ENCODE measurements at regions not wholly inside any gene's neighbourhood (a gene's known extent, or its start where the extent isn't known, plus 50 kb on each side); places are given as distances from the start of the nearest gene placed in this dataset.

GRCh38 chr1:187773168-187773567, 944.4 kb downstream of the PLA2G4A start:
- Histone ChIP-seq H4K20me1 (ENCODE audit: insufficient read depth) (no peaks in the 10 kb centered on the region), H3K9ac (no peak overlapping the region), H3K36me3 (ENCODE audit: low read depth) (no peaks in the 10 kb centered on the region), H3K9me2 (ENCODE audit: insufficient read depth) (no peaks in the 10 kb centered on the region), H2AFZ (no peak overlapping the region), H3F3A (ENCODE audit: insufficient read depth) (no peaks in the 10 kb centered on the region), H3K4me1 (ENCODE audit: insufficient read depth) (no peaks in the 10 kb centered on the region), H3K27ac (no peak overlapping the region), H3K4me2 (ENCODE audit: unreplicated experiment) (no peak overlapping the region), H3K27me3 (replicated peaks; ENCODE audit: insufficient read depth) (no peaks in the 10 kb centered on the region), H3K9me3 (ENCODE audit: low read depth) (no peaks in the 10 kb centered on the region), H3K79me2 (ENCODE audit: insufficient read depth) (no peaks in the 10 kb centered on the region), H3K4me3 (no peak overlapping the region)
- WGBS, 2 experiments (ENCODE audit: low coverage in 1 of 2, low lambda C conversion rate in 2 of 2, missing lambda C conversion rate in 2 of 2), result 45 to 61% methylated on average over 5 of the region's 5 CpGs
- in situ Hi-C loops (cut with MboI), result no loop called here
- DNase-seq, result no peak
- TF ChIP-seq EZH2phosphoT487 (IDR thresholded peaks at IDR 0.05; ENCODE audit: insufficient read depth, low read depth) (no peak), EZH2 (IDR thresholded peaks at IDR 0.05; ENCODE audit: insufficient read depth, poor library complexity, severe bottlenecking) (no peak)

DNA sequence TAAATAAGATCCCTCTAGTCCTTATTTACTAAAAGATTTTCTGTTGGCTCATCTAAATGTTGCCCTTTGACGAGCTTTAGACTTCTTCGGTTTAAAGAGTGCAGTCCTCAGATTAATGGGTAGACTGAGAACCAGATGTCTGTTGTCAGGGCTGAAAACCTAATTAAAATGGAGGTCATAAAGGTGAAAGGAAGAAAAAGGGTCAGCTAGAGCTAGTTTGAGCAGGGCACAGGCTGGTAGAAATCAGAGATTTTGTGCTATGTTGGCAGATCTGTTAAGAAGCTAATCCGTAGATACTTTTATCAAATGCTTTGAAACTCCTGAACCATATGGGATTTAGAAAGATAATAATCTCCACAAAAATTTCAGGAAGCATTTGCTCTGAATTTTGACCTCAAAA, 959.0 kb downstream of the PLA2G4A start:
- H3K79me2 ChIP-seq (ENCODE audit: insufficient read depth), result no peaks in the 10 kb centered on the region
- DNase-seq, result no peak
- in situ Hi-C loops (cut with MboI), result no loop called here
- no peak overlapping the region for H3K27ac ChIP-seq
- no peak overlapping the region for H3K4me2 ChIP-seq (ENCODE audit: unreplicated experiment)
- no peak for TF ChIP-seq EZH2 (IDR thresholded peaks at IDR 0.05; ENCODE audit: insufficient read depth, poor library complexity, severe bottlenecking)
- no peaks in the 10 kb centered on the region for H3K27me3 ChIP-seq (replicated peaks; ENCODE audit: insufficient read depth)
- 20 to 33% methylated on average over 3 of the region's 3 CpGs for WGBS, 2 experiments (ENCODE audit: low coverage in 1 of 2, low lambda C conversion rate in 2 of 2, missing lambda C conversion rate in 2 of 2)
- H4K20me1 ChIP-seq (ENCODE audit: insufficient read depth), result no peaks in the 10 kb centered on the region
- no peaks in the 10 kb centered on the region for H3K9me2 ChIP-seq (ENCODE audit: insufficient read depth)
- no peaks in the 10 kb centered on the region for H3K4me1 ChIP-seq (ENCODE audit: insufficient read depth)
- no peaks in the 10 kb centered on the region for H3K36me3 ChIP-seq (ENCODE audit: low read depth)
- H3K9me3 ChIP-seq (ENCODE audit: low read depth), result no peaks in the 10 kb centered on the region
- no peak overlapping the region for H3K9ac ChIP-seq
- no peak overlapping the region for H2AFZ ChIP-seq
- no peak overlapping the region for H3K4me3 ChIP-seq
- H3F3A ChIP-seq (ENCODE audit: insufficient read depth), result no peaks in the 10 kb centered on the region

GRCh38 chr1:187788718-187789117, 960.0 kb downstream of the PLA2G4A start:
- Histone ChIP-seq H3K4me3 (no peak overlapping the region), H3K36me3 (ENCODE audit: low read depth) (no peaks in the 10 kb centered on the region), H2AFZ (no peak overlapping the region), H3K27me3 (replicated peaks; ENCODE audit: insufficient read depth) (no peaks in the 10 kb centered on the region), H3K4me1 (ENCODE audit: insufficient read depth) (no peaks in the 10 kb centered on the region), H3K9me3 (ENCODE audit: low read depth) (no peaks in the 10 kb centered on the region), H3K4me2 (ENCODE audit: unreplicated experiment) (no peak overlapping the region), H3K79me2 (ENCODE audit: insufficient read depth) (no peaks in the 10 kb centered on the region), H3F3A (ENCODE audit: insufficient read depth) (no peaks in the 10 kb centered on the region), H4K20me1 (ENCODE audit: insufficient read depth) (no peaks in the 10 kb centered on the region), H3K9me2 (ENCODE audit: insufficient read depth) (no peaks in the 10 kb centered on the region), H3K9ac (no peak overlapping the region), H3K27ac (no peak overlapping the region)
- TF ChIP-seq EZH2 (IDR thresholded peaks at IDR 0.05; ENCODE audit: insufficient read depth, poor library complexity, severe bottlenecking) (no peak), EZH2phosphoT487 (IDR thresholded peaks at IDR 0.05; ENCODE audit: insufficient read depth, low read depth) (no peak)
- DNase-seq, result no peak
- WGBS, 2 experiments (ENCODE audit: low coverage in 1 of 2, low lambda C conversion rate in 2 of 2, missing lambda C conversion rate in 2 of 2), result 32 to 44% methylated on average over 2 of the region's 2 CpGs
- in situ Hi-C loops (cut with MboI), result no loop called here

GRCh38 chr1:187790724-187791123, 962.0 kb downstream of the PLA2G4A start:
- no peak overlapping the region for H3K4me2 ChIP-seq (ENCODE audit: unreplicated experiment)
- H3K4me1 ChIP-seq (ENCODE audit: insufficient read depth), result no peaks in the 10 kb centered on the region
- DNase-seq, result no peak
- H3K27me3 ChIP-seq (replicated peaks; ENCODE audit: insufficient read depth), result no peaks in the 10 kb centered on the region
- H3K9me2 ChIP-seq (ENCODE audit: insufficient read depth), result no peaks in the 10 kb centered on the region
- H2AFZ ChIP-seq, result no peak overlapping the region
- 36 to 46% methylated on average over 1 of the region's 1 CpG for WGBS, 2 experiments (ENCODE audit: low coverage in 1 of 2, low lambda C conversion rate in 2 of 2, missing lambda C conversion rate in 2 of 2)
- TF ChIP-seq EZH2 (IDR thresholded peaks at IDR 0.05; ENCODE audit: insufficient read depth, poor library complexity, severe bottlenecking), result no peak
- TF ChIP-seq EZH2phosphoT487 (IDR thresholded peaks at IDR 0.05; ENCODE audit: insufficient read depth, low read depth), result no peak
- H3F3A ChIP-seq (ENCODE audit: insufficient read depth), result no peaks in the 10 kb centered on the region
- in situ Hi-C loops (cut with MboI), result no loop called here
- no peak overlapping the region for H3K4me3 ChIP-seq
- H3K27ac ChIP-seq, result no peak overlapping the region
- no peaks in the 10 kb centered on the region for H3K36me3 ChIP-seq (ENCODE audit: low read depth)
- H3K9me3 ChIP-seq (ENCODE audit: low read depth), result no peaks in the 10 kb centered on the region
- no peak overlapping the region for H3K9ac ChIP-seq
- H4K20me1 ChIP-seq (ENCODE audit: insufficient read depth), result no peaks in the 10 kb centered on the region
- no peaks in the 10 kb centered on the region for H3K79me2 ChIP-seq (ENCODE audit: insufficient read depth)

- Histone ChIP-seq H4K20me1 (ENCODE audit: insufficient read depth) (no peaks in the 10 kb centered on the region), H3K27ac (no peak overlapping the region), H3K4me3 (no peak overlapping the region), H3F3A (ENCODE audit: insufficient read depth) (no peaks in the 10 kb centered on the region), H3K9ac (no peak overlapping the region), H3K36me3 (ENCODE audit: low read depth) (no peaks in the 10 kb centered on the region), H3K4me1 (ENCODE audit: insufficient read depth) (no peaks in the 10 kb centered on the region), H3K79me2 (ENCODE audit: insufficient read depth) (no peaks in the 10 kb centered on the region), H3K9me2 (ENCODE audit: insufficient read depth) (no peaks in the 10 kb centered on the region), H3K9me3 (ENCODE audit: low read depth) (no peaks in the 10 kb centered on the region), H3K4me2 (ENCODE audit: unreplicated experiment) (no peak overlapping the region), H2AFZ (no peak overlapping the region), H3K27me3 (replicated peaks; ENCODE audit: insufficient read depth) (no peaks in the 10 kb centered on the region)
- WGBS, 2 experiments (ENCODE audit: low coverage in 1 of 2, low lambda C conversion rate in 2 of 2, missing lambda C conversion rate in 2 of 2), result 26 to 34% methylated on average over 2 of the region's 2 CpGs
- TF ChIP-seq EZH2phosphoT487 (IDR thresholded peaks at IDR 0.05; ENCODE audit: insufficient read depth, low read depth) (no peak), EZH2 (IDR thresholded peaks at IDR 0.05; ENCODE audit: insufficient read depth, poor library complexity, severe bottlenecking) (no peak)
- no peak for DNase-seq
- in situ Hi-C loops (cut with MboI), result no loop called here
Observed at GRCh38 chr1:187794561-187794960, 965.8 kb downstream of the PLA2G4A start.
